Activated T-helper 1 cell treated with anti-CD3 and anti-CD28 coated beads, Interleukin-2, amount 50 U/mL, for 16 hours (primary cell): ENCODE measurements at regions not wholly inside any gene's neighbourhood (a gene's known extent, or its start where the extent isn't known, plus 50 kb on each side); places are given as distances from the start of the nearest gene placed in this dataset.

Experiments used
- DNase-seq, 2 donors: peaks; one replicate each; pipeline ENCODE4 v3.0.0-alpha.2; 2020; ENCODE audit warnings: low read depth in 1 of 2, low spot score in 1 of 2

DNA sequence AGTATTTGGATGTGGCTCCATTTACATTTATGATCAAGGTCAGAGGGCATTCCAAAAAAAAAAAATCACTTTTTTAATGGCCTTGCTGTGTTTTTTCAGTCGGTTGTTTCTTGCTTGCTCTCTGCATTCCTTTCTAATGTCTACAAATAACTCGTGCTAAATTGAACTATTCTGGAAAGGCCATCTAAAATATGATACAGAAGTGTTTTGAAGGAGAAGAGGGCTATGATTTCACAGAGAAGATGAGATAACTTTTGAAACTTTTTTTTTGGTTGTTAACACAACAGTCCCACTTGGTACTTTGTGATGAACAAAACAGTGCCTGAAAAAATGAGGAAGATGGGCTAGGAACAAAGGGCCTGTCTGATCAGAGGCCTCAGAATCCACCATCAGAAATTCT lies 156.1 kb upstream of the SMLR1 start:
- DNase-seq = no peak

DNA sequence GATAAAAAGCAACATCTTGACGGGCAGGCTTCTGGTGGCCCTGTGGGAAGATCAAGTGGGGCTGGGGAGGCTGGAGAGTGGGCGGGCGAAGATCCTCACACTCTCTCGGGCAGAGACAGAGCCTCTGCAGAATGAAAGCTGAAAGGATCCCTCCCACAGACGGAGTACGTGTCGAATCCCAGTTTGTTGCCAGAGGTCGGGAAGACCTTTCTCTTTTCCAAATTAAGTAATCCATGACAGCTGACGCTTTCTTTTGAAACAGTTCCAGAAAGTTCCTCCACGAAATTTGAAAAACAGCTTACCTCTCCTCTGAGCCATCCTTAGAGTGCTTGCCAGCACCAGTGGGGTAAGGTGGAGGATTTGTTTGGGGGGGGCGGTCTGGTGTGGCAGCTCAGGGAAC lies 155.6 kb upstream of the SMLR1 start:
- no peak for DNase-seq

DNA sequence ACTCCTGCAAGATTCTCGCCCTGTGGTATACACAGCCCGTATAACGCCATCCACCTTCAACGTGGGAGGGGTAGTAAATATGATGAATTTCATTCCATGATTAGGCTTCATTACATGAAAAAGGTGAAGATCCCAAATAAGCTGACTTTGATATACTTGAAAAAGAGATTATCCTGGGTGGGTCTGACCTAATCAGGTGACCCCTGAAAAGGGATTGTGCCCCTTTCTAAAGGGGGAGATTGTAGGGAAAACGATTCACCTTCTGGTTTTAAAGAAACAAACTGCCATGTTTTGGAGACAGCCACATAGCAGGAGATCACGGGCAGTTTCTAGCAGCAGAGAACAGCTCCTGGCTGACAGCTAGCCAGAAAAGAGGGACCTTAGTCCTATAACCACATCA lies 155.1 kb upstream of the SMLR1 start:
- DNase-seq = no peak

DNA sequence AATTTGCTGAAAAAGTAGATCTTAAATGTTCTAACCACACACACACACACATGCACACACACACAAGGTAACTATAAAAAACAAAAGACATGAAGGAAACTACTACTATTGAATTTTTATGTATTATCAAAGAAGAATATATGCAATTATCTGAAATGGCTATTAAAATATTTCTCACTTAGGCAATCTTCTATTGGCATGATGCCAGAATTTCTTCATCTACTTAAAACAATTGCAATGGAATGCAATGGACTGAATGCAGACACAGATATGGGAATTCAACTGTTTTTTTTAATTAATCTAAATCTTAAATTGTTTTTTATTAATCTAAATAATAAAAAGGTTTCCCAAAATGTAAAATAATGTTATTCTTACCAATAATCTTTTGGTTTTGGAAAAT lies 152.6 kb upstream of the SMLR1 start:
- no peak for DNase-seq

DNA sequence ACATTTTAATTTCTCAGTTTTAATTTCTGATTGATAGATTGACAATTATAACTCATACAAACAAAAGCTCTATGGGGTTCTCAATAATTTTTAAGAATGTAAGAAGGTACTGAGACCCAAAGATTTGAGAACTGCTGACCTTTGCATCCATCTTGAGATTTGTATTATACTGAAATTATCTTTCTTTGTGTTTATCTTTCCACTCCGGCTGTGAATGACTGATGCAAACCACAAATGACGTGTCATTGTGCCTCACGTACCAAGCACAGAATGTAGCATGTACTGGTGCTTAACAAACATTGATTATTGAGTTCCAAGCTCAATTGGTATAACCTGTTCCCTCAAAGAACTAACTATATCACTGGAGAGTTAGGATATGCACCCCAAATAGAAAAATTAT lies 152.1 kb upstream of the SMLR1 start:
- DNase-seq = no peak

DNA sequence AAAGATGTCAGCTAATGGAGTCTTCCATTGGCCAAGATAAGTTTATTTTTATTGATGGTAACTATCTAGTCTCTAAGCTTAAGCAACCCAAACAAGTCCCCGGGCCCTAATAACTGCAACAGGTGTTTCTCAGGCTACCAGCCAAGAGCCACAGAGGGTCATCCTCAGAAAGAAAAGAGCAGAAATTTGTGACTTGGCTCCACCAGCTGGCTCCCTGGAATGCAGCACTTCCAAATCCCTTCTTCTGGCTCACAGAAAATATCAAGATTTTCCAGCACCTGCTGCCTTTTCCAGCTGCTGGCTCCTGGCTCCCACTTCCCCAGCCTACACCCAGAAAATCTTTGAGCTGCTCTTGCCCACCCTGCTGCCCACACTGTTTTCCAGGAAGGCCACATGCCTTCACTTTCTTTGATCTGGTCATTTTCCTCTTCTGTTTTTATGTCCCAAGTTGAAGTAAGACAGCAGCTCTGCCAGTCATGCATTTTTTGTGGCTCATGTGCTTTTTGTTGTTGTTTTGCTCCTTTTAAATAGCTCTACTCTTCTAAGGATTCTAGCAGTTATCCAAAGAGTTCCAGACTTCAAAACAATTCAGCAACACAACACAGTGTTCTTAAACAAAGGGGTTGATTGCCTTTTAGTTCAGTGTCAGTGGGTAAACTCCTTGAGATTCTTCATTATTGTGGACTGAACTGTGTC lies 151.0 kb upstream of the SMLR1 start:
- no peak for DNase-seq

DNA sequence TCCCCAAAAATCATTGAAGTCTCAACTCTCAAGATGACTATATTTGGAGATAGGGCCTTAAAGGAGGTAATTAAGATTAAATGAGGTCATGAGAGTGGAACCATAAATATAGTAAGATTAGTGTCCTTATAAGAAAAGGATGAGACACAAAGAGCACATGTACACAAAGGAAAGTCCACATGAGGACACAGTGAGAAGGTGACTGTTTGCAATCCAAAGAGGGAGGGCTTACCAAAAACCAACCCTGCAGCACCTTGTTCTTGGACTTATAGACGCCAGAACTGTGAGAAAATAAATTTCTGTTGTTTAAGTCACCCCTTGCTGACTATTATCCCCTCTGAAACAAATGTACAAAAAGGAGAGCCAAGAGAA lies 150.4 kb upstream of the SMLR1 start:
- no peak for DNase-seq

DNA sequence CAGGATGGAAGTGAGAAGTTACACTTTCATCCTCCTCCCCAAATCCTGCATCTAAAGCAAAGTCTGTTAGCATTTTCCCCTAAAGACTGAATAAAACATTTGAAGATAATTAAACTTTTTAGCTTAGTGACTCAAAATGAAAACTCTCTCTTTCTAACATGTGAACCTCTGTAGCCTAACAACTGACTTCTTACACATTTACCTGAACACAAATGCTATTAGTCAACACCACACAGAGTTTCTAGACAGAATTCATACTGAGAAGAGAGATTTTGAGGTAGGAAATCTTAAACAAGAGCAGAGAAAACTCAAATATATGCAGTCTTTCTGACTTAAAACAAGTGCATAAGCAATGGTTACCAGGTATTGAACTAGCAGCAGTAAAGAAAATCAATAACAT lies 149.9 kb upstream of the SMLR1 start:
- DNase-seq = no peak

DNA sequence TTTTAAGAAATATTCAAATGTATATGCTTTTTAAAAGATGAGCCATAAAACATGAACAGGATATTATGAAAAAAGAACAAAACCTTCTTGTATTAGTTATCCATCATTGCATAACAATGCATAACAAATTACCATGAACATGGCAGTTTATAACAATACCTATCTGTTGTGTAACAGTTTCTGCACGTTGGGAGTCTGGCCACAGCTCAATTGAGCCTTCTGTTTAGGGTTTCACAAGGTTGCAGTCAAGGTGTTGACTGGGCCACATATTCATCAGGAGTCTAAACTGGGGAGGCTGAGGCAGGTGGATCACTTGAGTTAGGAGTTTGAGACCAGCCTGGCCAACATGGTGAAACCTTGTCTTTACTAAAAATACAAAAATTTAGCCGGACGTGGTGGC lies 149.4 kb upstream of the SMLR1 start:
- no peak for DNase-seq

DNA sequence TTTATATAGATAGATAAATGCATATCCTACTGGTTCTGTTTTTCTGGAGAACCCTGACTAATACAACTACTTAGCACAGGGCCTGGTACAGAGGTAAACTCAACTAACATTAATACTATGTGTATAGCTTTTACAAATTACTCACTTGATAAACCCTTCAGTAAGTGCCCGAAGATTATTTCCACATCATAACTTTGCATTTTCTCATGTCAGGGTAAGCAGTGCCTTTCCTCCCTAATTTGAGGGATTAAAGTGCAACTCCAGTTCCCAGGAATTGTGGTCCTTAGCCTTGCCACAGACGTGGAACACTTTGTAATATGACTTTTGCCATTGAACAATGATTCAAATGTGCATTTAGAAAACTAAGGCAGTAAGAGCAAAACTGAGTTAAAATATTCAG lies 147.5 kb upstream of the SMLR1 start:
- DNase-seq = no peak

DNA sequence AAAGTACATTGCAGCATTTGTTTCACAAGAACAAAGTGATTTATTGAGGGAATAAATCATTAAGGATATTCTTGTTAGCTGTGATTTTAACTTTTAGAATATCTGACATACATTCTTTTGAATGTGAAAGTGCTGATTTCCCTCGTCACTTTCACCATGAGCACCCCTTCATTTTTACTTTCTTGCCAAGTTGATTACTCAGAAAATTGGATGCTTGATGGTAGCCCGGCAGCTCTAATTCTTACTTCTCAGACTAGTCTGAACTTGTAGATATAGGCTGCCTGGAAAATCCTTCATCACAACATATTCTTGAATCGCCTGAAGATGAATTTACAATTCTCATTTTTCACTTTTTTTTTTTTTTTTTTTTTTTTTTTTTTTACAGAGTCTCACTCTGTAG lies 147.1 kb upstream of the SMLR1 start:
- DNase-seq = no peak

DNA sequence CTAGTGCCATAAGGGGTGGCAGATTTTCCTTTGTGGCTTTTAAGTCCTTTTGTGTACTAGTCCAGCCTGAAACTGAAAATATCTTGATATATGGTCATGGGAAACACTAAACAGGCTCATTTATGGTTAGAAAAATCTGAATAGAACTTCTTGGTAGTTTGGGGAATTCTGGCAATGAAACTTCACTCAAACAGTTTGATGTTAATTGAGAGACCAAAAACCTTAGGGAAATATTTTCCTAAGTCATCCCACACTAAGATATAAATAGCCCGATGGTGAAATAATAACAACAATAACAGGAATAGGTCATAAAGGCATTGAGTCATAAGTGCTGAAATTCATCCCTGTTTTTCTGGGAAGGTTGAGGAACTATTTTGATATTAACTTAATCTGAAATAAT lies 146.2 kb upstream of the SMLR1 start:
- no peak for DNase-seq

DNA sequence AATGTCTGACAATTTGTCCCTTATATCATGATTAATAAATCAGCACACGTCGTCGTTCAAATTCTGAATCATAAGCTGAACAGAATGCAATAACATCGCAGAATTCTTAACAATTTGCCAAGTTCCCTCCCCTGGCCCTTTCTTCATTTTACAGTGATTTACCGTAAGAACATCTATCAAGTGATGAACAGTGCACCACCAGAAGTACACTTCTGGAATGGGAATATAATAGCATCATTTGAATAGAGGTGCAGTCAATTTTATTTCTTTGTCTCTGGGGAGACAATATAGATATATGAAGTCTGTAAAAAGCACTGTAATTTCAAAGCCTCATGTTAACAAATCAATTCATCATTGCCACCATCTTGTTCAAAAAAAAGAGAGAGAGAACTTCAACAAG lies 145.1 kb upstream of the SMLR1 start:
- DNase-seq = no peak

DNA sequence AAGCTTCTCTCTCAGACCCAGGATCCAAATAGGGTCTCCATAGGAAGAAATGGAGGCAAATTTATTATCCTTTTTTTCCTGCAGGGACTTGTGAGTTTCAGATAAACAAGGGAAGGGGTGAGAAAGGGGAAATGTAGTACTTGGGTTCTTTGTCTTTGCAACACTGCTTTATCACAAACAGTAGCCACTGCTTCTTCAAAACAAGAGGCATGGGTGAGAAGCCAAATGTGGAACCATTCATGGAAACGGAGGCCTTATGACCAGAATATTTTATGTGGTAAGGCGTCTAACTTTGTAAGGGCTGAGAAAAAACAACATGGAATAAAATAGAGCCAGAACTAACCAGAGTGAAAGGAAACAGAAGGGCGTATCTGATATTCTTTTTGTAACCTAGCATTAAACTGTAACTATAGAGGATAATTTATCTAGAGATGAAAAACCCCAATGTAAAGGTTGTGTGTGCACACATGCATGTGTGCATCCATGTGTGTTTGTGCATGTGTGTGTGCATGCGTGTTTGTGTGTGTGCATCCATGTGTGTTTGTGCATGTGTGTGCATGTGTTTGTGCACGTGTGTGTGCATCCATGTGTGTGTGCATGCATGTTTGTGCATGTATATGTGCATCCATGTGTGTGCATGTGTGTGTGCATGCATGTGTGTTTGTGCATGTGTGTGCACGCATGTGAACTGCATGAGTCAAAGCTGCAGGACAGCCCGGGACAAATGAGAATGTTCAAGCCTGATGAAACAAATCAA lies 143.3 kb upstream of the SMLR1 start:
- DNase-seq = no peak

DNA sequence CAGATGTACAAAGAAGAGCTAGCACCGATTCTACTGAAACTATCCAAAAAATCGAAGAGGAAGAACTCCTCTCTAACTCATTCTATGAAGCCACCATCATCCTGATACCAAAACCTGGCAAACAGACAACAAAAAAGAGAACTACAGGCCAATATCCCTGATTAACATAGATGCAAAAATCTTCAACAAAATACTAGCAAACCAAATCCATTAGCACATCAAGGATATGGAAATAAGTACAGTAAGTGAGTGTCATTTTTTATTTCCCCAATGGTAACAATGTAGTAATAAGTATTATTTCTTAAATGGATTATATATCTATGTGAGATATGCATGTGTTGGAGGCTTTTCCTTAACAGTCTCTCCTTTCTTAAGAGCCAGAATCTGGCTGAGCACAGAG lies 134.5 kb upstream of the SMLR1 start:
- no peak for DNase-seq

DNA sequence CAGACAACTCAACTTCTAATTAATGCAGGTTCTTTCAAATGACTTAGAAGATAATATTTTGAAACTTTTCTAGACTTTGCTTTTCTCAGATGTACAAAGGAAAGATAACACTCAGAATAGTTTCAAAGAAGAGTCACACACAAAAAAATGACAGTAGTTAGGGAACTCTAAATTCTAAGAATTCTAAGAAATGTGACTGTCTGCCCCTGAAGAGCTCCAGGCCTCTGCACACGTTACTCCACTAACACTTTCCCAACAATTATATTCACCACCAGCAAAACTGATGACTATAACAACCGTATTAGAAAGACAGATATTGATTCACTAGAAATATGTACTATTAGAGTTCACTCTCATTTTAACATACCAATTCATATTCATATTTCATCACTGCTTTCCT lies 133.3 kb upstream of the SMLR1 start:
- DNase-seq = no peak

DNA sequence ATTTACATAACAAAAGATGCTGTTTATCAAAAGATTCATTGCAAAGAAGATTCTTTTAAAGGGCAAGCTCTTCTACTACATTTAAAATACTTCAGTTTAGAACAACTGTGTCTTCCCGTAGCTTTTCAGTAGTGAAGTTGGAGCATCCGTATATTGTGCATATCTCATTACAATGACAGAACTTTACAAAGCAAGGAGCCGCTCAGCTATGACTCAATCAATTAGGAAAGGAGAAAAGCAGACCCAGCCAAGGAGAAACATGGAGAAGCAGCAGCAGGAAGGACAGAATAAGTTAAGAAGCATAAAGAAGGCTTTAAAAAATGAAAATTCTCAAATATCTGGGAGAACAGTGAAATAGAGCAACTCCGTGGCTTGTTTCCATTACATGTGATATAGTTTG lies 132.6 kb upstream of the SMLR1 start:
- DNase-seq = no peak

DNA sequence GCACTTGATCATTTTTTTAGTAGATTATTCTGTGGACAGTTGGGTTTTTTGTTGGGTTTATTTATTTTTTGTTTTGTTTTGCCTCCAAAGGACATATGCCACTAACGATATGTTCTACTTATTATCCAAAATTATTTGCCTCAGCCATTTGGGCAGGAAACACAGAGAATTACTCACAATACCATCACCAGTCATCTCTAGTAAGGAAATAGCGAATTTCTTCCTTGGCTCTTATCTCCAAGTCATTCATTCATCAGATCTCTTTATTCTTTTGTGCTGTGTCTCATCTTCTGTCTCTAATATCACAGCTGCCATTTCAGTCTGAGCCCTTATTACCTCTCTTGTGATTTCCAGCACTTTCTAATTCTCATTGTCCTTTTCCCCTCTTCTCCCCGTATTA lies 130.4 kb upstream of the SMLR1 start:
- no peak for DNase-seq

DNA sequence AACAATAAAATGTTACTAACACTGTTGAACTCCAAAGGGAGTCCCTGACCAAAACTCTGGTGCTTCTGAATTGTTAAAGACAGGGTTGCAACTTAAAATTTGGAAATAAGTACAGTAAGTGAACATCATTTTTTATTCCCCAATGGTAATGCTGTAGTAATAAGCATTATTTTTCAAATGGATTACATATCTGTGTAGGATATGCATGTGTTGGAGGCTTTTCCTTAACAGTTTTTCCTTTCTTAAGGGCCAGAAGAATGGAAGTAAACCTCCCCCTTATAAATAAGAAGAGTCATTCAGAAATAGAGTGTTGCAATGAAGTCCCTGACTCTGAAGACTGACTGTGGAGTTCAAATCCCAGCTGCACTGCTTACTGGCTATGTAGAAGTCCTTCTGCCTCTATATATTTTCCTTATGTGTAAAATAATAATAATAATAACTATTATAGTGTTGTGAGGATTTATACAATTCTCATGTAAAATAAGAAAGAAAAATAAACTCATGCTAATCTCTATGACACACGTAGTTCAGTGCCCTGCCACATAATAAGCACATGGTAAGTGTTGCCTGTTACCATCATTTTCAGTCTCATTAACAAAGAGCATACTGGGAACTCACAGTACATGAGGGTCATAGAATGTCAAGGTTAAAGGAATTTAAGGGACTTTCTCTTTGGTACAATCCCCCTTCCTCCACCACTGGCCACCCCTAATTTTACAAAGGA lies 129.8 kb upstream of the SMLR1 start:
- DNase-seq = no peak

DNA sequence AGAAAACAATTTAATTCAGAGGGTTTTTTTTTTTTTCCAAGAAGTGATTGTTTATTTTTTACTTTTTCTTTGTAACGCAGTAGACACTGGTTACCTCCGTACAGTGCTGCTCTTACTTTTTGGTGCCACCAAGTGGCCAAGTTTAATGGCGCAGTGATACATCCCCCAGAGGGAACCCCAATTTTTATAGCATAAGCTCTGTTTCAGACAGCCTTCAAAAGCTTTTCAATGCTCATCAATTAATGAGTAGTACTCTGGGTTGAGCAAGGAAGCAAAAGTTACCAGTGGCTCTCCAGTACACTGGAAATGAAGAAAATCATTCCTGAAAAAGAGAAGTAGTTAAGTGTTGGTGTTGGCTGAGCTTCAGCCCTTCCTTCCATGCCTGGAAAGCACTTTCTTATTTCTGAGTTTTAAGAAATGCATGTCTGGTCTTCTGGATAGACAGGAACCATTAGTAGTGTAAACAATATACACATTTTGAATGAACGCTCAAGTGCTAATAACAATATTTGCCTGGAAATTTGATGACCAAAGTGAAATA lies 129.1 kb upstream of the SMLR1 start:
- peak in 1 of 2 donors; percentile 38 for DNase-seq

DNA sequence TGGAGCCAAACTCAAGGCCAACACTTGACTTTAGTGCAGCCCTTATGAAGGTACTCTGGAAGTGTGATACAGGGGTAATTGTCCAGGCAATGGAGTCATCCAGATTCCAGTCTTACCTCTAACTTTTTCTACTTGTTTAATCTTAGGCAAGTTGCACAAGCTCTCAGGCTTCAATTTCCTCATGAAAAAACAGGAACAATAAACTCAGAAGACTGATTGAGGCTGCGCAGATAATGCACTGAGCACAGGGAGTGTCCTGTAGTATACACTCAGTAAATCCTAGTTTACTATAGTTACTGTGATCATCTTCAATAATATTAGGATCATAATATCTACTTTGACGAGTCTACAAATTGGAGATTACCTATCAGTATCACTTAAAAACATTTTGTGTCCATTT lies 127.5 kb upstream of the SMLR1 start:
- no peak for DNase-seq

DNA sequence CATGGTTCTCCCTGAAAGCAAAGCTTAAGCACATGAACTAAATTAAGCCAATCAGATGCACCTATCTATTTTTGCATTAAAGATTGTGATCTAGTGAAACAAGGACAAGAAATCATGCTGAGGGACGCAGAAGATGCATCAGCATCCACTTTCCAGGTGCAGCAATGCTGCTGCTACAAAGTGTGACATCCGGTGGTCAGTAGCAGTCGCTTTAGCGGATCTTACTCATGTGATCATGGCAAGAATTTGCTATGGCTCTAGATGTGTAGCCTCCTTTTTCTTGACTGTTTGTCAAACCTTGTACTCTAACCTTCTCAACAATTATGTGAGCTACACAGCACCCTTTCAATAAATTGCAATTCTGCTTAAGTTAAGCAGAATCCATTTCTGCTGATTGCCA lies 126.8 kb upstream of the SMLR1 start:
- no peak for DNase-seq
